Fibroblast of villous mesenchyme (primary cell): ENCODE measurements at regions not wholly inside any gene's neighbourhood (a gene's known extent, or its start where the extent isn't known, plus 50 kb on each side); places are given as distances from the start of the nearest gene placed in this dataset.

Experiments
- DNase-seq: peaks from one replicate; pipeline ENCODE4 v3.0.0-alpha.2; 2010; ENCODE audit warnings: low read depth
- H3K4me3 ChIP-seq: 2 replicates; pipeline ENCODE4 v1.5.1; 2011; ENCODE audit warnings: low read depth, mild to moderate bottlenecking, low read length
- CTCF ChIP-seq: IDR thresholded peaks from 2 replicates; pipeline ENCODE4 v1.5.1; 2012; ENCODE audit warnings: low read depth, mild to moderate bottlenecking, low read length; ENCODE audit not compliant: insufficient read depth

DNA sequence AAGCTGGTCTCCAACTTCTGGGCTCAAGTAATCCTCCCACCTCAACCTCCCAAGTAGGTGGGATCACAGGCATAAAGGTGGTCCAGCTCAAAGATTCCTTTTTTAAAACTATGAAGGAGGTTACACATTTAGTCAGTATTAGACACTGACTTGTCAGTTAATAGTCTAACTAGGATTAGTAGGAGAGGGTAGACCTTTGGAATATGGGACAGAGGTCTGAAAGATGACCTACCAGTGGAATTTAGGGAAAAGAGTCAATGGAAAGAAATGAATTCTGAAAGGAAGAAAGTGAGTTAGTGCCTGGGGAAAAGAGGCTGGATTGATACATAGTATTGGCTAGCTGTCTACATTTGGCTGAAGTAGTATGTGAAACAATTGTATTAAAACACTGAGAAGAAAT lies 220.7 kb downstream of the MZT1 start:
- no peak for TF ChIP-seq CTCF
- no peak overlapping the region for H3K4me3 ChIP-seq
- no peak for DNase-seq

DNA sequence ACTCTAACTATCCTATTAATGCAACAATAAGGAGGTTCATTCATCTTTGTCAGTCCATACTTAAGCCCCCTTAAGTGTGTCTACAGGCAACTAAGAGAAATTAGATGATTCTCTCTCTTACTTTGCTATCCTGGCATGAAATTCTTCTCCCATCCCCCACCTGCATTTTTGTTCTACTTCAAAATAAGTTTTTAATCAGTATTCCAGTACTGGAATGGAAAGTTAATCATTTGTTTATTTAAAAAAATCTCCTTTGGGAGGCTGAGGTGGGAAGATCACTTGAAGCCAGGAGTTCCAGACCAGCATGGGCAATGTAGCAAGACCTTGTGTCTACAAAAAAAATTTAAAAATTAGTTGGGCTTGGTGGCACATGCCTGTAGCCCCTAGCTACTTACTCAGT lies 222.1 kb downstream of the MZT1 start:
- no peak for DNase-seq
- TF ChIP-seq CTCF = no peak
- no peak overlapping the region for H3K4me3 ChIP-seq

GRCh38 chr13:72504131-72504841 lies 223.1 kb downstream of the MZT1 start:
- no peak for DNase-seq
- TF ChIP-seq CTCF = no peak
- no peak overlapping the region for H3K4me3 ChIP-seq

- no peak for DNase-seq
- TF ChIP-seq CTCF = no peak
Observed at GRCh38 chr13:72500851-72501250, 226.6 kb downstream of the MZT1 start.

DNA sequence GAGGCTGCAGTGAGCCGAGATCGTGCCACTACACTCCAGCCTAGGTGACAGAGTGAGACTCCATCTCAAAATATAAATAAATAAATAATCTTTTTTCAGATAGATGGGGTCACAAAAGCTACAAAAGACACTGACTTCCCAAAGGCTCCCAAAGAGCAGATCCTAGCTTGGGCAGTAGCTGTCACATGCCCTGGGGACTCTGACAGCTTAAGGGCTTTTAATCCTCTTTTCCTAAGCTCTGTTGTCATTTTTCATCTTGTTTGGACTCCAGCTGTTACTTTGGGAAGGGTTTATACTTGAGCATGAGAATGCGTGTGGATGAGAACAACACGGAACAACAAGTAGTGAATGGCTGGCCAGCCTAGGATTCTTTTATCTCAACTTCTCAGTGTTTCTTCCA lies 231.7 kb downstream of the MZT1 start:
- DNase-seq = no peak

More at GRCh38 chr13:72500851-72501250, 226.6 kb downstream of the MZT1 start:
- H3K4me3 ChIP-seq = no peak overlapping the region

GRCh38 chr13:72489751-72490150 lies 237.7 kb downstream of the MZT1 start:
- no peak overlapping the region for H3K4me3 ChIP-seq
- no peak for TF ChIP-seq CTCF
- DNase-seq = no peak

More for the DNA sequence above, 231.7 kb downstream of the MZT1 start:
- no peak for TF ChIP-seq CTCF
- H3K4me3 ChIP-seq = no peak overlapping the region

- no peak for TF ChIP-seq CTCF
- DNase-seq = no peak
- no peak overlapping the region for H3K4me3 ChIP-seq
Observed at GRCh38 chr13:72473321-72473720, 254.1 kb downstream of the MZT1 start.
